HG02852 (cell line): ENCODE measurements at regions not wholly inside any gene's neighbourhood (a gene's known extent, or its start where the extent isn't known, plus 50 kb on each side); places are given as distances from the start of the nearest gene placed in this dataset.

Experiments used
- ATAC-seq: cut with Tn5 transposase; IDR thresholded peaks from one replicate; pipeline ENCODE4 v1.9.1; 2021; ENCODE audit warnings: mild to moderate bottlenecking, moderate library complexity; ENCODE audit not compliant: unreplicated experiment

GRCh38 chr7:108810756-108811385 lies 241.2 kb downstream of the DNAJB9 start:
- ATAC-seq = no peak

- no peak for ATAC-seq
Observed at GRCh38 chr7:108813251-108814014, 243.8 kb downstream of the DNAJB9 start.

- ATAC-seq = no peak
Observed at GRCh38 chr7:108815815-108816214, 246.1 kb downstream of the DNAJB9 start.

GRCh38 chr7:108818742-108819141 lies 249.1 kb downstream of the DNAJB9 start:
- ATAC-seq = no peak

GRCh38 chr7:108824840-108825580 lies 255.3 kb downstream of the DNAJB9 start:
- ATAC-seq = no peak

- ATAC-seq = no peak
Observed at GRCh38 chr7:108825581-108825909, 255.9 kb downstream of the DNAJB9 start.

- no peak for ATAC-seq
Observed at GRCh38 chr7:108836256-108836655, 266.6 kb downstream of the DNAJB9 start.

GRCh38 chr7:108838198-108838597 lies 268.5 kb downstream of the DNAJB9 start:
- no peak for ATAC-seq

- ATAC-seq = no peak
Observed at GRCh38 chr7:108839076-108839475, 269.4 kb downstream of the DNAJB9 start.

- no peak for ATAC-seq
Observed at GRCh38 chr7:108845951-108846350, 276.3 kb downstream of the DNAJB9 start.

GRCh38 chr7:108846471-108846870 lies 276.8 kb downstream of the DNAJB9 start:
- ATAC-seq = no peak

GRCh38 chr7:108848486-108848885 lies 278.8 kb downstream of the DNAJB9 start:
- no peak for ATAC-seq

- ATAC-seq = no peak
Observed at GRCh38 chr7:108860615-108861014, 290.9 kb downstream of the DNAJB9 start.

- ATAC-seq = no peak
Observed at GRCh38 chr7:108861071-108861470, 291.4 kb downstream of the DNAJB9 start.

GRCh38 chr7:108863227-108863848 lies 293.7 kb downstream of the DNAJB9 start:
- ATAC-seq = no peak

GRCh38 chr7:108869070-108869469 lies 299.4 kb downstream of the DNAJB9 start:
- no peak for ATAC-seq

- no peak for ATAC-seq
Observed at GRCh38 chr7:108875139-108875538, 305.5 kb downstream of the DNAJB9 start.

- no peak for ATAC-seq
Observed at GRCh38 chr7:108890862-108891261, 321.2 kb downstream of the DNAJB9 start.

- no peak for ATAC-seq
Observed at GRCh38 chr7:108908456-108908855, 338.8 kb downstream of the DNAJB9 start.

GRCh38 chr7:108911016-108911415 lies 341.3 kb downstream of the DNAJB9 start:
- ATAC-seq = no peak

GRCh38 chr7:108920490-108920889 lies 350.8 kb downstream of the DNAJB9 start:
- ATAC-seq = no peak
